NCI-H82 (cell line): ENCODE measurements at regions not wholly inside any gene's neighbourhood (a gene's known extent, or its start where the extent isn't known, plus 50 kb on each side); places are given as distances from the start of the nearest gene placed in this dataset.

ENCODE experiments used
- DNase-seq: peaks from one replicate; lab custom pipeline; 2025; lab: John Stamatoyannopoulos, UW

DNA sequence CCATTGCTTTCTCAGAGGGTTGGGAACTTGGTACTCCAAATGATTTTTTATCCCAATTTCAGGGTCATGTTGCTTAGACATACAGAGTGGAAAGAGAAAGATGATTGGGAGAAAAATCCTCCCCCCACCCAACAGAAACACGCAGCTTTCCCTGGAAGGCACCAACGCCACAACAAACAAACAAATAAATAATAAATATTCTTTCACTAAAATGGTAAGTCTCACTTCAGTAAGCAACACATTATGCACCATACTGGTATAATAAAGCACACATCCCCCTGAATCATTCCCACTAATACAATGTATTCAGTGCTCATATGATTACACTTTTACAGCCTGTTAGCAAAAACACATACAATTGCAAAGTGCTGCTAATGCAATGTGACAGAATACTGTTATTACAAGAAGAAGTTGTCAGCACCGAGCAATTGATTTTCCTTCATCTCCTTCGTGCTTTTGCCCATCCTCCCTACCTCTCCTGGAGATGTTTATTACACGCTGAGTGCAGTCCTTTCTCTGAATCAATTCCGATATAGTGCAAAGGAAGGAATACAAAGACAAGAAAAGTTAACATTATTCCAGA, 359.9 kb downstream of the TXNL1 start:
- DNase-seq: no peak

DNA sequence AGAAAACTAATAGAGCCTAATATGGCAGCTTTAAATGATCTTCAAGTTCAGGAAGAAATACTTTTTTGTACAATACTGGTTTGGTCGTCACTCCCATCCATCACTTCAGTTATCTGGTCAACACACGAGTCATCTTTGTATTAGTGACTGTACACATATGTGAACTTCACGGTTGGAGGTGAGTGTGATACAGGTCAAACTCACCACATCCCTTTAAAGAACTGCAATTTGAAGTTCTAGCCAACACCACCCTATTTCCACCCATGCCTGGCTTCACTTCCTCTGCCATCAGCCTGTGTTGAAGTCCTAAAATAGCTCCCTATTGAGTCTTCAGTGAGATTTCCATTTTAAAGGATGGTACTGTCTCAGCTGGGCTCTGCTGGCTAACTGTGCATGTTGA, 361.9 kb downstream of the TXNL1 start:
- no peak for DNase-seq

DNA sequence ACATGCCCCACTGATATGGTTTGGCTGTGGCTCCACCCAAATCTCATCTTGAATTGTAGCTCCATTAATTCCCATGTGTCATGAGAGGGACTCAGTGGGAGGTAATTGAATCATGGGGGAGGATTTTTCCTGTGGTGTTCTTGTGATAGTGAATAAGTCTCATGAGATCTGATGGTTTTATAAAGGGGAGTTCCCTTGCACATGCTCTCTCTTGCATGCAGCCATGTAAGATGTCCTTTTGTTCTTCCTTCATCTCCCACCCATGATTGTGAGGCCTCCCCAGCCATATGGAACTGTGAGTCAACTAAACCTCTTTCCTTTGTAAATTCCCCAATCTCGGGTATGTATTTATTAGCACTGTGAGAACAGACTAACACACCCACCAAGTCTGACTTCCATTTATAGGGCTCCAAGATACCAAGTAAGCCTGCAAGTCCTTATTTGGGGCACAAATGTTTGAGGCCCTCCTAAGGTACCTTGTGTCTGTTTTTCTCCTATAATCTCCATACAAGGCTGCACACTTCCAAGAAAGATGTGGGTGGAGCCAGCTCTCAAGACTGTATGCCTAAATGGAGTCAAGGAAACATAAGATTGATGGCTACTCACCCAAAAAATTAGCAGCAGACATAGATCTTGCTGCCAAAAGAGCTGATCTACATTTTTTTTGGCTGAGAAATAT, 364.7 kb downstream of the TXNL1 start:
- DNase-seq: no peak

- no peak for DNase-seq
Measured at GRCh38 chr18:56270671-56271250, 367.6 kb downstream of the TXNL1 start.

- no peak for DNase-seq
Measured at GRCh38 chr18:56269958-56270357, 368.4 kb downstream of the TXNL1 start.

- no peak for DNase-seq
Measured at GRCh38 chr18:56268952-56269351, 369.4 kb downstream of the TXNL1 start.

DNA sequence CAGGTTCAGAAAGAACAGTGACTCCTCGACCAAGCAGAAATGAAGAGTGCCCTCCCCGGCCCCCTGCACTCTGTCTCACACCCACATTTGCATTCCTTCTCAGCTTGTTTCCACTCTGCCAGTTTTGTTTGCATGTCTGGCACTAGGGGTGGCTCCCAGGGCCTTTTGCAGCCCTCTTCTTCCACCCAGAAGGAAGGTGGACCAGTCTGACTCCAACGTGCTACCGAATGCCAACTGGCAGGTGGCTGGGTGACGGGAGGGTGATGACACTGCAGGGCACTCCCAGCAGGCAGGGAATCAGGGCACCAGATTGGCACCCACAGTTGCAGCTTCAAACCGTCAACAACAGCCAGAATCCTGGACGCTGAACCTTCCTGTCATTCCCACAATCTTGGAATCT, 371.1 kb downstream of the TXNL1 start:
- DNase-seq: no peak

DNA sequence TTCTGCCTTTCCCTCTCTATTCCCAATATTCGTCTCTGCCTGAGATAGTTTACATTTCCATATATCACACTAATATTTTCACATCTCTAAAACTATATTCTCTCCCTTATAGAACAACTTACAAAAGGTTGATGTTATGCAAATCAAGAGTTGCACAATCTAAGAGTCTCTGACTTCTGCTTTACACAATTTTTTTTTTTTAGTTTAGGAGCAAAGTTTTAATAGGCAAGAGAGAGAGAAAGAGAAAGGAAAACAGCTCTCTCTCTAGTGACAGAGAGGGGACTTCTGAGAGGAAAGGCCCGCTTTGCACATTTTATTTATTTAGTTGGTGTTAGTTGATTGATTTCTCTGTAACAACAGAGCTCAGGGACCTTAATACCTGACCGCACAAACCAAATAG, 380.2 kb downstream of the TXNL1 start:
- no peak for DNase-seq

GRCh38 chr18:56257205-56257604, 381.2 kb downstream of the TXNL1 start:
- DNase-seq: no peak

DNA sequence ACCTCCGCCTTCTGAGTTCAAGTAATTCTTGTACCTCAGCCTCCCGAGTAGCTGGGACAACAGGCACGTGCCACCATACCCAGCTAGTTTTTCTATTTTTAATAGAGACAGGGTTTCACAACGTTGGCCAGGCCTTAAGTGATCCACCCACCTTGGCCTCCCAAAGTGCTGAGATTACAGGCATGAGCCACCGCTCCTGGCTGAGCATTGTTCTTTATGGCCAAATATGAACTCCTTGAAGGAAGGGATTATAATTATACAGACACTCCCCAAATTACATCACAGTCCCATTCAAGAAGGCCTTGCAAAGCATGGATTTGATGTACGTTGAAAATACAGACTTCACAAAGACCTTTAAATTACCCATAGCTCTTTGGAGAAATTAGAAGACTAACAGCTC, 381.7 kb downstream of the TXNL1 start:
- DNase-seq: no peak

DNA sequence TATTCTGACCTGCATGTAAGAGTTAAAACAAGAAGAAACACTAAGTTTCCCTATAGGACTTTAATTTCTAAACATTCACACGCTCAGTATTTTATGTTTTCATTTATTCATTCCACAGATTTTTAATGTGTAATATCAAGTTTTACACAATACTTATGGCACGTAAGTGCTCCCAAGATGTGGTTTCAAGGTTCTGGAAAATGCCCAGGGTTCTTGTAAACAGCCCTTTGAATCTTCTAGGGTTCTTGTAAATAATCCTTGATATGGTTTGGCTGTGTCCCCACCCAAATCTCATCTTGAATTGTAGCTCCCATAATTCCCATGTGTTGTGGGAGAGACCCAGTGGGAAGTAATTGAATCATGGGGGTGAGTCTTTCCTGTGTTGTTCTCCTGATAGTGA, 383.0 kb downstream of the TXNL1 start:
- DNase-seq: no peak

DNA sequence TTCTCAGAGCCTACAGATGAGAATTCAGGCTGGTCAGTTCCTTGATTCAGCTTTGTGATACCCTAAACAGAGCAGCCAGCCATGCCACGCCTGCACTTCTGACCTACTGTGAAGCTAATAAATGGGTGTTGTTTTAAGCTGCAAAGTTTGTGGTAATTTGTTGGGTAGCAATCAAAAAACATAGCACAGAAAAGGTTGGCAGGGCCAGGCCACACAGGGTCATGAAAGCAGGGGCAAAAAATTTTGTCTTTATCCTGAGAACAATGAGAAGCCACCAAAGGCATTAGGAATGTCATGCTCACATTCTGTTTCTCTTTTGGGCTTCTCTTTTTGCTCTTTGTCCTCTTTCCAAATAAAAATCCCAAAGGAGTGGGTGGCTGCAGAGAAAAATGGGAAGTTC, 385.9 kb downstream of the TXNL1 start:
- DNase-seq: no peak

GRCh38 chr18:56248610-56249235, 389.7 kb downstream of the TXNL1 start:
- no peak for DNase-seq

DNA sequence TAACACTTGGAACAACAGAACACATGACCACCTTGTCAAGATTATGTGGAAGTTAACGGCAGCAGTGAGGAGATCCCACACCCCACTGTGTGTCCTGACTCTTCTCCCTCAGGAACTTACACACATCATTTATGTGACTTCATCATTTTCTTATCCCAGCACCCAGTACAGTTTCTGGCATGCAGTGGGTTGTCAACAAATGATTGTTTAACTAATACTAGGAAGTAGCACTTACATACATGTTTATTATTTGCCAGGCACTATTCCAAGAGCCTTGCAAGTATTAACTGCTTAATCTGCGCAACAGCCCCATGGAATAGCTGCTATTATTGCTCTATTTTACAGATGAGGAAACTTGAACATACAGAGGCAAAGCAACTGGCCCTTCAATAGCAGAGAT, 391.5 kb downstream of the TXNL1 start:
- no peak for DNase-seq

DNA sequence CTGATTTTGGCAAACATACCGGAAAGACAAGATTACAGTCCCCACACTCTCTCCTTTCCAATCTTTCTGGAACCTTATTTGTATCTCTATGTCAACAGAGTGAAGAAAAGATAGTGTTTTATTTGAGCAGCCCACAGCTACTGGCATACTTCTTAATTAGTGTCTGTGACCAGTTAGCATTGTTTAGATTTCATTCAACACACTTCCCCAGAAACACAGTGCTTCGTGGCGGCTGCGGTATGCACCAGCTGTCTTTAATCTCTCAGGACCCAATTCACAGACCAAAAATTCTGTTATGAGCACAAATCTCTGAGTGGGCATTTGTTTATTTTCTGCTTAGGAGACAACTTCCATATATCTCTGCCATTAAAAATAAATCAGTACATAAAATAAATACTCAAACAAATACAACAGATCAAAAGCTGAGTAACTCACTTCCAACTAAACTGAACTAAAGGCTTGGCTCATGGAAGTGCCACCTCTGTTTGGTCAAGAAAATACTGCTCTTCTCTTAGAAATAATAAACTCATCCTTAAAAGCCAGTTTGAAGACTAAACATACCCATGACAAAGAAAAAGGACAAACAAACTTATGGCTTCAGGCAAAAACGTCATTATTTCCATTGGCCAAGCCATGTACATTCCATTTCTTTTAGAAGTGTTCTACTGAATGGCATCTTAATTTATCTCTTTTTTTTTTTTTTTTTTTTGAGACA, 392.4 kb downstream of the TXNL1 start:
- no peak for DNase-seq

DNA sequence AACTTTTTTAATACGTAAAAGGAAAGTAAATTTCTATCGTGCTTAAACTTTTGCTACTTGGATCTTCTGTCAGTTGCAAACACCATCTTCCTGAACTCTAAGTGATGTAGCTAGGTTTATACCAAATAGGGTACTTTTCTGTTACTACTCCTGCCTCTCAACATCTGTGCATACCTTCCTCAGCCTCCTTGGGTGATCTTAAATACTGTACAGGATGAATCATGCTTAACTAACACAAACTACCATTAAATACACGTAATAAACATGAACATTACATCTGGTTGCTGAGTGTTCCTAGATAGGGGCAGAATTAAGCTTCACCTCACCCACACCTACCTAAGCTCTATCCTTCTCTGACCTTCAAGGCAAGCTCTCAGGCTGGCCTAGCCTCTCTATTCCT, 398.0 kb downstream of the TXNL1 start:
- no peak for DNase-seq

GRCh38 chr18:56238576-56238975, 399.8 kb downstream of the TXNL1 start:
- peak; percentile 1 for DNase-seq

DNA sequence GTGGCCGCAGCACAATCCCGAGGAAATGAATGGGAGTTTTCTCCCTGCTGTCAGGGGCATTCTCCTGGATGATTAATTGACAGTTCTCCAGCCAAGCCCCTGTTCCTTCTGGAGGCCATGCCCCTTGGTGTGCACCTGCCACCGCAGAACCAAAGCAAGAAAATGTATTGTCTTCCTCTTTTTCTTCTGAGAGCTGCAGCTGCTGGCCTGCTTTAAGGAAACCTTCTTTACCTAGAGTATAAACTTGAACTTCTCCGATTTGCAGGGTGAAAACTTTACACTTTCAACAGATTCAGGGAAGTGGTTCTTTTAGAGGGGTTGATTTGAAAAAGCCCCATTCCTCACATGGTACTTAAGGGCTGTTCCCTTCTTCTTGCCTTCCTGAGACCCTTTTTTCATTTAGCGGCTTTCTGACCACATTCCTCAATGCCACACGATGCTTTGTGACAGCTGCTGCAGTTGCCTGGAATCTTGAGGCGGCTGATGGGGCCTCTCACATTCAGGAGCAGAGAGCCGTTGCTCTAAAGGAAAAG, 402.8 kb downstream of the TXNL1 start:
- DNase-seq: no peak

DNA sequence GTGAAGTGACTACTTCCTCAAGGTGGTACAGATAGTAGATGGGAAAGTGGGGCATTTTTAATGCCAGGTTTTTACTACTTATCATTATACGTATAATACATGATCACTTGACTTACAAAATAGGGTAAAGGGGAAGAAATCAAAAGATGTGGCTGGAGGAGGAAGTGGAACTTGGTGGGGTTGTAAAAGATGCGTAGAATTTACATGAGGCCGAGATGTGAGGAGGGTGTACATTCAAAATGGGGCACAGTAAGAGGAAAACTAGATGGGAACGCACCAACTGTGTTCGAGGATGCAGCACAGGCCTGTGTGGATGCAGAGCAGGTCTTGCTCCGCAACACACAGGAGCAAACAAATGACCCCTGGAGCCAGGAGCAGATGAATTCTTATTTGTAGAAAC, 403.3 kb downstream of the TXNL1 start:
- DNase-seq: no peak

DNA sequence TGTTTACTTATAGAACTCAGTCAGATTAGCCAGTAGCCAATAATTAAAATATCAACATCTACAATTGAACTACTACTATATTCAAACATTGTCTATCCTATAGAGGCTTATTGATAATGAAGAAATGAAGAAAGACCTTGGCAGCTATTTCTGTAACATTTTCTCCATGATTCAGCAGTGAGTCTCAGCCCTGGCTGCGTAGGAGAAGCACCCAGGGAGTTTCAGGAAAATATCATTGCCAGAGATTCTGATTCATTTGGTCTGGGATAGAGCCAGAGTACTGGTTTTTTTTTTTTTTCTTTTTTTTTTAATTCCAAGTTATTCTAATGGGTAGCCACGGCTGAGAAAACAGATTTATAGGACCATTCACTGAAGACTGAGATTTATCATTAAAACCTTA, 404.8 kb downstream of the TXNL1 start:
- DNase-seq: no peak

GRCh38 chr18:56226025-56226424, 412.4 kb downstream of the TXNL1 start:
- DNase-seq: no peak
